Astrocyte (in vitro differentiated cells and primary cell): ENCODE measurements at regions not wholly inside any gene's neighbourhood (a gene's known extent, or its start where the extent isn't known, plus 50 kb on each side); places are given as distances from the start of the nearest gene placed in this dataset.

ENCODE experiments used
- EZH2 ChIP-seq: IDR thresholded peaks from 2 replicates; pipeline ENCODE4 v1.6.1; 2012; ENCODE audit warnings: mild to moderate bottlenecking, low read length, inconsistent platforms; ENCODE audit not compliant: insufficient read depth
- TF ChIP-seq, protein P1 (sequence below): IDR thresholded peaks from 2 replicates; pipeline ENCODE4 v1.5.1; 2011; ENCODE audit warnings: low read depth, mild to moderate bottlenecking, inconsistent platforms, low read length, moderate library complexity; ENCODE audit not compliant: insufficient read depth

- TF ChIP-seq, protein P1, sequence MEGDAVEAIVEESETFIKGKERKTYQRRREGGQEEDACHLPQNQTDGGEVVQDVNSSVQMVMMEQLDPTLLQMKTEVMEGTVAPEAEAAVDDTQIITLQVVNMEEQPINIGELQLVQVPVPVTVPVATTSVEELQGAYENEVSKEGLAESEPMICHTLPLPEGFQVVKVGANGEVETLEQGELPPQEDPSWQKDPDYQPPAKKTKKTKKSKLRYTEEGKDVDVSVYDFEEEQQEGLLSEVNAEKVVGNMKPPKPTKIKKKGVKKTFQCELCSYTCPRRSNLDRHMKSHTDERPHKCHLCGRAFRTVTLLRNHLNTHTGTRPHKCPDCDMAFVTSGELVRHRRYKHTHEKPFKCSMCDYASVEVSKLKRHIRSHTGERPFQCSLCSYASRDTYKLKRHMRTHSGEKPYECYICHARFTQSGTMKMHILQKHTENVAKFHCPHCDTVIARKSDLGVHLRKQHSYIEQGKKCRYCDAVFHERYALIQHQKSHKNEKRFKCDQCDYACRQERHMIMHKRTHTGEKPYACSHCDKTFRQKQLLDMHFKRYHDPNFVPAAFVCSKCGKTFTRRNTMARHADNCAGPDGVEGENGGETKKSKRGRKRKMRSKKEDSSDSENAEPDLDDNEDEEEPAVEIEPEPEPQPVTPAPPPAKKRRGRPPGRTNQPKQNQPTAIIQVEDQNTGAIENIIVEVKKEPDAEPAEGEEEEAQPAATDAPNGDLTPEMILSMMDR = no peak
- no peak for TF ChIP-seq EZH2
These were observed 539.0 kb downstream of the EFNB2 start for GRCh38 chr13:105996391-105997025.
